ENCODE measurements at regions not wholly inside any gene's neighbourhood (a gene's known extent, or its start where the extent isn't known, plus 50 kb on each side); places are given as distances from the start of the nearest gene placed in this dataset.

DNA sequence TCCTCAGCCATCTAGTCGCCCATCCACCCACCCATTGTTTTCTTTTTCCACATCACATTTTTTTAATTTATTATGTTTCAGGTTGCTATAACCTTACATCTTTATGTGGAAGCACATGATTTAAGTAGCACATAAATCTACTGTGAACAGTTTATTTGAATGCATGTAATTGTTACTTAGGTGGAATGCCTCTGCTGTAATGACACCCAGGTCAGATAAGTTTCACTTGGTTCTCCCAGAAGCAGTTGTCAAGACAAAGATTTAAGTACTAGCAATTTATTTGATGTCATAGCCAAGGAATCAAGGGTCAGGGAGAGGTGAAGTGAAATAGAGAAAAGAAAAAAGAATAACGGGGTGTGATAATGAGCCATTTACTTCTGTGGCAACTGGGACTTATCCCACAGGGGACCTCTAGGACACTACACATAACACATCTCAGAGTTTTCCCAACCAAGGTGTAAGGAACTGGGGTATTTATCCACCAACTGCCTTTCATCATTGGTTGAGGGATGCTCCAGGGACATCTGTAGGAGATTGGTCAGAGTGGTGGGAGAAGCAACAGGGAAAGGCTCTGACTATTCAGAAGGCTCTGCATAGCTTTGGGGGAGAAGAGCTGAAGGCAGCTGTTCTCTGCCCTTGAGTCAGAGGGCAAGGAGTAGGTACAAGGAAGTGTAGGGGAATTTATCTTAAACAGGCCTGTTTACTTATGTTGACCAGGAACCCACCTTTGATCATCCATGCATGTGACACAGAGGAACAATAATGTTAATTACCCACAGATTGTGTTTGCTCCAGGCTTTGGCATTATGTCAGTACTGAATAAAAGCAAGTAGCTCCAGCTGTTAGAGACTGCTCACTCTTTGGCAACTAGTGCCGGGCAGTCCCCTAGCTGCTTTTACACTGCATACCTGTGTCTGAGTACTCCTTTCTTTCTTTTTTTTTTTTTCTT lies 94.8 kb downstream of the CD200R1L start:
- no peak overlapping the region for H3K27ac ChIP-seq
- TF ChIP-seq, protein P1, sequence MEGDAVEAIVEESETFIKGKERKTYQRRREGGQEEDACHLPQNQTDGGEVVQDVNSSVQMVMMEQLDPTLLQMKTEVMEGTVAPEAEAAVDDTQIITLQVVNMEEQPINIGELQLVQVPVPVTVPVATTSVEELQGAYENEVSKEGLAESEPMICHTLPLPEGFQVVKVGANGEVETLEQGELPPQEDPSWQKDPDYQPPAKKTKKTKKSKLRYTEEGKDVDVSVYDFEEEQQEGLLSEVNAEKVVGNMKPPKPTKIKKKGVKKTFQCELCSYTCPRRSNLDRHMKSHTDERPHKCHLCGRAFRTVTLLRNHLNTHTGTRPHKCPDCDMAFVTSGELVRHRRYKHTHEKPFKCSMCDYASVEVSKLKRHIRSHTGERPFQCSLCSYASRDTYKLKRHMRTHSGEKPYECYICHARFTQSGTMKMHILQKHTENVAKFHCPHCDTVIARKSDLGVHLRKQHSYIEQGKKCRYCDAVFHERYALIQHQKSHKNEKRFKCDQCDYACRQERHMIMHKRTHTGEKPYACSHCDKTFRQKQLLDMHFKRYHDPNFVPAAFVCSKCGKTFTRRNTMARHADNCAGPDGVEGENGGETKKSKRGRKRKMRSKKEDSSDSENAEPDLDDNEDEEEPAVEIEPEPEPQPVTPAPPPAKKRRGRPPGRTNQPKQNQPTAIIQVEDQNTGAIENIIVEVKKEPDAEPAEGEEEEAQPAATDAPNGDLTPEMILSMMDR (conservative IDR thresholded peaks at IDR 0.05) = no peak
- no peak for TF ChIP-seq ZFX (IDR thresholded peaks at IDR 0.05)

DNA sequence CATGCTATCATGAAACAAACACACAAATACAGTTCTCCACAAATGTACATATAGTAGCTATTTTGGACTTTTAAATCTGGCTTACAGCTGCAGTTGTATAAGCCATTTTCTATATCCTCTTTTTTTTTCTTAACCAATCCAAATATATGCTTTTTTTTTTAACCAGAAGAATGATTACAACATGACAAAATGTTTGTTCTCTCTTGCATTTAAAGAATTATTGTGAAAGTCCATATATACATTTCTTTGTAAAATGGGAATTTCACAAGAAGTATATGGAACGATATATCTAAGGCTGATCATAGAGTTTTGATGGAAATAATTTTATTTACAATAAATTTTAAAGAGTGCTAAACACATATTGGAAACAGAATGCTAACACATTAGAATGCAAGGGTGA lies 95.6 kb downstream of the CD200R1L start:
- no peak for TF ChIP-seq ZFX (IDR thresholded peaks at IDR 0.05)
- TF ChIP-seq, protein P1 (conservative IDR thresholded peaks at IDR 0.05) = no peak
- no peak overlapping the region for H3K27ac ChIP-seq

DNA sequence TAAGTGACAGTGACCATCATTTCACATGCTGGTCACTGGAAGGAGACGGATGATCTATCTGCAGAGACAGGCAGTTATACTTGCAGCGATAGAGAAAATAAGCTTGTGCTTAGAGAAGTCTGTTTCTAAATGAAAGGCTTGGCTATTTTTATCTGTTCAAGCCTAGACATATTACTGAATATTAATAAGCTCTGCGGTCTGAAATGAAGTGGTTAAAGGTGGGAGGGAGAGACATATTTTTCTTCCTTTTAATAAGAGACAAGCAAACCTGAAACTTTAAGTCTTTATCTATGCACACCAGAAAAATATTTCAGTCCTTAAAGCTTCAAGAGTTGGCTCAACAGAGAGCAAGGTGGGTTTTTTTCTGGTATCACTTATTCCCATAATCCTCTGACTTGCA lies 99.0 kb downstream of the CD200R1L start:
- no peak overlapping the region for H3K27ac ChIP-seq
- TF ChIP-seq ZFX (IDR thresholded peaks at IDR 0.05) = no peak
- TF ChIP-seq, protein P1 (conservative IDR thresholded peaks at IDR 0.05) = no peak

DNA sequence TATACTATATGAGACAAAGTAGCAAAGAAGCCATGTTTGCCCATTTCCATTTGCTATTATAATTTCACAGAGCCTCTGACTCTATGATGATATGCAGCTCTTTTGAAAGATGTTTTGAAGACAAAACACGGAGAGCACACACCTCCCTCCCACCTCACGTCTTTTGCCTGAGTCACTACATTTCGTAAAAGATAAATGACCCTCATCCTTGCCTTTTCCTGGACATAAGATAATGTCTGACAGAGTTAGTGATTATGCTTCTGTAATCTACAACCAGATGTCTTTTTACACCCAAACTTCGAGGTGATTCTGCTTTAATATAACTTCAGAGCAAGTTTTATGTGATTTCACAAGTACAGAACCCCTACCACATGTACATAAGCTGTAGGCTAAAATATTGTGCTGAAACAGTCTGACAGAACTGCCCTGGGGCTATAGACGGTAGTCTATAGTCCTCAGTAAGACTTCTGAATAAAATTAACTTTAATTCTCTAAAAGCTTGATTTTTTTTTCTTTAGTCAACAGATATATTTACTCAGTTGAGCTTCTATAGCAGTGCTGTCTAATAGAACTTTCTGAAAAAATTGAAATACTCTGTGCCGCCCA lies 99.9 kb downstream of the CD200R1L start:
- TF ChIP-seq, protein P1 (conservative IDR thresholded peaks at IDR 0.05) = no peak
- no peak for TF ChIP-seq ZFX (IDR thresholded peaks at IDR 0.05)
- H3K27ac ChIP-seq = no peak overlapping the region

DNA sequence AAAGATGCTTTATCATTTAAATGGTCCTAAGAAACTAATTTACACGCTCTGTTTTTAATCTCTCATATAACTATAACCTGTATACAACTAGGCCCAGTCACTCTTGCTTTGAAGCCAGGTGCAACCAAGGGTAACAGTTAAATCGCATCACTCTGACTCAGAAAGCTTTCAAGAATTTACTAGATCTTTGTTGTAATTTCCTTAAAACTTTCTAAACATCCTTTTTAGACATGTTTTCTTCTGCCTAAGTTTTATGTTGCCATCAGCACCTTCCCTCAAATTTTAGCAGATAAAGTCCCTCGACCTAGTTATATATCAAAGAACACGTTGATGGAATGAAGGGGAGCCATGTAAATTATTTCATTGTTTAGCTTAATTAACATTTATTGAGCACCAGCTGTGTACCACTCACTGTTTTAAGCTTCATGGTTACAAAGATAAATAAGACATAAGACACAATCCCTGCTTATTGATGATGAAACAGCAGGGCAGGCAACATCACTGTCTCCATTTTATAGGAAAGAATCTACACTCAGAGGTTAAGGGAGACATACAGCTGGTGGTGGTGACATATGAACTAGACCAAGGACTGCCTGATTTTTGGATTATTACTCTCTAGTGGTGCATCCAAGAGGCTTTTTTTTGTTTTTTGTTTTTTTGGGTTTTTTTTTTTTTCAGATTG lies 101.0 kb downstream of the CD200R1L start:
- TF ChIP-seq, protein P1 (conservative IDR thresholded peaks at IDR 0.05) = no peak
- TF ChIP-seq ZFX (IDR thresholded peaks at IDR 0.05) = no peak
- no peak overlapping the region for H3K27ac ChIP-seq

DNA sequence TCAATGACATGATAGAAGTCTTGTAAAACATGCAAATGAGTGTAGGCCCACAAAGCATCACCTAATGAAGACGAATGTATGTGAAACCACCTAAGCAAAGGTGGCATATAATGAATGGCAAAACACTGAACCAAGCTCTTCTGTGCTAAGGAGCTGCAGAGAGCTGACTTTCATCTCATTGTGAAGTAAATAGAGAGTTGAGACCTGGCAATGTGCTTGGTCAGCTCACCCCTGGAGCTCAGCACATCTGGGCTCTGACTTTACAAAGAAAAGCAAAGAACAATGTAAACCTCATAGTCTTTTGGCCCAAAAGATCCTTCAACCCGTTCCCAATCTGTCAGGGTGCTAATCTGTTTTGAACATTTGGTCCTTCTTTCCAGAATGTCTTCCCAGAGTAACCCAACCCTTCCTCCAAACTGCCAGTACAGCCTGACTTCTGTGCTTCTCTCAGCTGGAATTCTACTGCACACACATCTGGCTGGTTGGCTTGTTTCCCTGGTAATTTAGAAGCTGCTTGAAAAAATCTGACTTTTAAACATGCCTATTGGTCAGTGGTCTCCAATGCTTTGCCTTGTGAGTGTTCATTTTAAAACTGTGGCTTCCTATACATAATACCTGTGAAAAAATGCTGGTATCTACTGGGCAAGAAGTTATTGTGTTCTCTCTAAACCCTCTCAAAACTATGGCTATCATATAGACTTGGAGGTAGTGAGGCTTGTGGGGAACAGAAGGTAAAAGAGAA lies 101.7 kb downstream of the CD200R1L start:
- no peak for TF ChIP-seq ZFX (IDR thresholded peaks at IDR 0.05)
- TF ChIP-seq, protein P1 (conservative IDR thresholded peaks at IDR 0.05) = no peak
- H3K27ac ChIP-seq = no peak overlapping the region

All from C4-2B (cell line).